Esophagus muscularis mucosa (tissue), 4 donors: ENCODE measurements at regions not wholly inside any gene's neighbourhood (a gene's known extent, or its start where the extent isn't known, plus 50 kb on each side); places are given as distances from the start of the nearest gene placed in this dataset.

Source experiments
- DNase-seq: peaks from one replicate; pipeline ENCODE4 v3.0.0-alpha.2; 2017; ENCODE audit errors: extremely low spot score
- H3K27ac ChIP-seq, 4 donors: fragments of 200-600 bp; sonication (generic); replicated peaks in 1 of 4; 1 replicate in 3 of 4; 2 replicates in 1 of 4; pipeline ENCODE4 v1.5.1; 2016 to 2019; ENCODE audit warnings: mild to moderate bottlenecking in 1 of 4
- H3K27me3 ChIP-seq, 4 donors: fragments of 200-600 bp; sonication (generic); one replicate each; pipeline versions ENCODE4 v1.5.1 to v1.6.0; 2016 to 2019
- H3K36me3 ChIP-seq, 4 donors: fragments of 200-600 bp; sonication (generic); one replicate each; pipeline ENCODE4 v1.5.1; 2016 to 2019
- H3K4me1 ChIP-seq, 4 donors: fragments of 200-600 bp; sonication (generic); one replicate each; pipeline ENCODE4 v1.5.1; 2016 to 2019
- H3K4me3 ChIP-seq, 4 donors: fragments of 200-600 bp; sonication (generic); 1 replicate in 2 of 4; 2 replicates in 2 of 4; pipeline ENCODE4 v1.5.1; 2016 to 2019; ENCODE audit warnings: mild to moderate bottlenecking in 4 of 4, moderate library complexity in 1 of 4
- H3K9me3 ChIP-seq, 4 donors: fragments of 200-600 bp; sonication (generic); 1 replicate in 3 of 4; 2 replicates in 1 of 4; pipeline ENCODE4 v1.5.1; 2016 to 2019
- EP300 ChIP-seq: sonication (generic); formaldehyde crosslinking; IDR thresholded peaks from one replicate; pipeline ENCODE4 v1.6.1; 2017; ENCODE audit warnings: antibody characterized with exemption
- POLR2A ChIP-seq: fragments of 450-650 bp; IDR thresholded peaks from one replicate; pipeline ENCODE4 v1.6.1; 2017; ENCODE audit warnings: antibody characterized with exemption, moderate library complexity, mild to moderate bottlenecking, low read depth
- POLR2AphosphoS5 ChIP-seq, 2 donors: sonication (generic); formaldehyde crosslinking; IDR thresholded peaks; one replicate each; pipeline ENCODE4 v1.6.1; 2017; ENCODE audit warnings: antibody characterized with exemption in 2 of 2
- WGBS: methylation state at CpG from one replicate; pipeline ENCODE4 v1.1.5; 2018; 5-methylcytosine and 5-hydroxymethylcytosine counted together
- intact Hi-C: fragments of 100-400 bp; cut with DNase I; formaldehyde crosslinking; loops from one replicate; pipeline ENCODE4 v1.15.1; 2023
- TF ChIP-seq, protein P1 (sequence below), 3 experiments: fragments of 200-600 bp in 2 of 3; fragments of 450-650 bp in 1 of 3; sonication (generic) in 2 of 3; IDR thresholded peaks; one replicate each; pipeline ENCODE4 v1.5.1; 2017 to 2019; ENCODE audit warnings: antibody characterized with exemption in 3 of 3, mild to moderate bottlenecking in 2 of 3, moderate library complexity in 1 of 3

DNA sequence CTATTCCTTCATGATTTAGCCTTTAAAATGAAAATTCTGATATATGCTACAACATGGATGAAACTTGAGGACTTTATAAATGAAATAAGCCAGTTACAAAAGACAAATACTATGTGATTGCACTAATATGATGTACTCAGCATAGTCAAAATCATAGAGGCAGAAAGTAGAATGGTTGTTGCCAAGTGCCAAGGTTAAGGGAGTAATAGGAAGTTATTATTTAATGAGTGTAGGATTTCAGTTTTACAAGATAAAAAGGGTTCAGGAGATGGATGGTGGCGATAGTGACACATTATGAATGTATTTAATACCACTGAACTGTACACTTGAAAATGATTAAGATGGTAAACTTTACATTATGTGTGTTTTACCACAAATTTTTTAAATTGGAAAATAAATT is 73.1 kb upstream of the FMN2 start:
- DNase-seq, result no peak
- Histone ChIP-seq H3K27me3 (no peaks in the 10 kb centered on the region), H3K27ac (no peak overlapping the region), H3K4me1 (no peaks in the 10 kb centered on the region), H3K9me3 (peaks cover 0 to 15% (median 13%) of the 10 kb centered on the region in 4 donors), H3K36me3 (no peaks in the 10 kb centered on the region), H3K4me3 (no peak overlapping the region)
- TF ChIP-seq EP300 (no peak), POLR2AphosphoS5 (IDR thresholded peaks at IDR 0.05) (no peak), POLR2A (no peak)
- TF ChIP-seq, protein P1, sequence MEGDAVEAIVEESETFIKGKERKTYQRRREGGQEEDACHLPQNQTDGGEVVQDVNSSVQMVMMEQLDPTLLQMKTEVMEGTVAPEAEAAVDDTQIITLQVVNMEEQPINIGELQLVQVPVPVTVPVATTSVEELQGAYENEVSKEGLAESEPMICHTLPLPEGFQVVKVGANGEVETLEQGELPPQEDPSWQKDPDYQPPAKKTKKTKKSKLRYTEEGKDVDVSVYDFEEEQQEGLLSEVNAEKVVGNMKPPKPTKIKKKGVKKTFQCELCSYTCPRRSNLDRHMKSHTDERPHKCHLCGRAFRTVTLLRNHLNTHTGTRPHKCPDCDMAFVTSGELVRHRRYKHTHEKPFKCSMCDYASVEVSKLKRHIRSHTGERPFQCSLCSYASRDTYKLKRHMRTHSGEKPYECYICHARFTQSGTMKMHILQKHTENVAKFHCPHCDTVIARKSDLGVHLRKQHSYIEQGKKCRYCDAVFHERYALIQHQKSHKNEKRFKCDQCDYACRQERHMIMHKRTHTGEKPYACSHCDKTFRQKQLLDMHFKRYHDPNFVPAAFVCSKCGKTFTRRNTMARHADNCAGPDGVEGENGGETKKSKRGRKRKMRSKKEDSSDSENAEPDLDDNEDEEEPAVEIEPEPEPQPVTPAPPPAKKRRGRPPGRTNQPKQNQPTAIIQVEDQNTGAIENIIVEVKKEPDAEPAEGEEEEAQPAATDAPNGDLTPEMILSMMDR (IDR thresholded peaks at IDR 0.05), result no peak
- 50% methylated on average over 1 of the region's 1 CpG for WGBS
- intact Hi-C loops, result no loop called here

DNA sequence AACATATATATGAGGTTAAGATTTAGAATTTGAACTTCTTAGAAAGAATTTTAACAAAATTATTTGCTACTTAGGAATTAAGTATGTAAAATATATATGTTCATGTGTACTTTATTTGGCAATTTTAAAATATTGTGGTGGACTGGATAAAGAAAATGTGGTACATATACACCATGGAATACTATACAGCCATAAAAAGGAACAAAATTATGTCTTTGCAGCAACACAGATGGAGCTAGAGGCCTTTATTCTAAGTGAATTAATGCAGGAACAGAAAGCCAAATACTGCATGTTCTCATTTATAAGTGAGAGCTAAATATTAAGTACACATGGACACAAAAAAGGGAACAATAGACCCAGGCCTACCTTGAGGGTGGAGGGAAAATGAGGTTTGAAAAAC is 72.2 kb upstream of the FMN2 start:
- Histone ChIP-seq H3K4me3 (no peak overlapping the region), H3K27ac (no peak overlapping the region), H3K9me3 (peaks cover 0 to 15% (median 13%) of the 10 kb centered on the region in 4 donors), H3K27me3 (no peaks in the 10 kb centered on the region), H3K36me3 (no peaks in the 10 kb centered on the region), H3K4me1 (no peaks in the 10 kb centered on the region)
- intact Hi-C loops, result no loop called here
- no peak for TF ChIP-seq POLR2A
- TF ChIP-seq POLR2AphosphoS5 (IDR thresholded peaks at IDR 0.05), result no peak
- TF ChIP-seq, protein P1 (IDR thresholded peaks at IDR 0.05), result no peak
- no peak for TF ChIP-seq EP300
- no peak for DNase-seq

DNA sequence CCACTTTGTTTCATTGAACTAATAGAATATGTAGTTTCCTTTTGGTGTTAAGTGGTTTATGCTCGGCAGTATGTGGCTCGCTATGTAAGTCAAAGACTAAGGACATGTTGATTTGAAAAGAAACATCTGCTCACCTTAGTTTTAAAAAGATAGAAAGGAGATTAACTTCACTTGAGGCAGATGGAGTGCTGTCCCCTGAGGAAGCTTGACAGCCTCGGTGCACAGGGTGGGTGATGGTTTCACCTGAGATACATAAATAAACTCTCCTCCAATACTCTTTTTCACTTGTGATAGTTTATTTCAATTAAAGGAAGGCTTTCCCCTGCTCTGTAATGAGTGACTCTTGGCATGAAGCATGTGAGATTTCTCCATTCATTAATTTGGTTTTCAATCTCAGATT is 70.8 kb upstream of the FMN2 start:
- no peak for DNase-seq
- Histone ChIP-seq H3K27me3 (no peaks in the 10 kb centered on the region), H3K27ac (no peak overlapping the region), H3K4me1 (no peaks in the 10 kb centered on the region), H3K9me3 (peaks cover 0 to 15% (median 13%) of the 10 kb centered on the region in 4 donors), H3K4me3 (no peak overlapping the region), H3K36me3 (no peaks in the 10 kb centered on the region)
- intact Hi-C loops, result loop anchor here (5.0 kb wide), 1 partner anchor 671 kb away; no protein-coding TSS in a partner anchor
- TF ChIP-seq POLR2AphosphoS5 (IDR thresholded peaks at IDR 0.05), result no peak
- 71% methylated on average over 3 of the region's 3 CpGs for WGBS

DNA sequence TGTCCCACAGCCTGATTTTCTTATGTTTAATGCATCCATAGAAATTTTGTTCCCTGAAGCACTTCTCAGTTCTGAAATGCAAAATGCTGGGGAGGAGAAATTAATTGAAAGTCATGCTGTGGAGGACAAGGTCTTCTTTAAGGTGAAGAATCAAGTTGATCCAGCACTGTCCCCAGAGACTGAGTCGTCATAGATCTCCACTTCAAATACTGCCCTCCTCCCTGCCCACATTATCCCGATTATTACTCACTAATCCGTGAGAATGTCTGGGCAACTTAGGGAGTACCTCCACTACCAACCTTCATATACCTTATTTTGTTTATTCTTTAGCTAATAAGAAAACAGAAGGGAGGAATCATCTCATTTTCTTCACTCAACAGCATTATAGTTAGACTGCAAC is 70.0 kb upstream of the FMN2 start:
- intact Hi-C loops, result loop anchor here (5.0 kb wide), 1 partner anchor 671 kb away; no protein-coding TSS in a partner anchor
- no peak overlapping the region for H3K4me3 ChIP-seq
- no peak for DNase-seq
- H3K4me1 ChIP-seq, result no peaks in the 10 kb centered on the region
- 83% methylated on average over 3 of the region's 3 CpGs for WGBS
- no peaks in the 10 kb centered on the region for H3K36me3 ChIP-seq
- H3K27me3 ChIP-seq, result no peaks in the 10 kb centered on the region
- no peak overlapping the region for H3K27ac ChIP-seq
- TF ChIP-seq POLR2AphosphoS5 (IDR thresholded peaks at IDR 0.05) (no peak), EP300 (no peak)
- H3K9me3 ChIP-seq, result peaks cover 0 to 15% (median 13%) of the 10 kb centered on the region in 4 donors

DNA sequence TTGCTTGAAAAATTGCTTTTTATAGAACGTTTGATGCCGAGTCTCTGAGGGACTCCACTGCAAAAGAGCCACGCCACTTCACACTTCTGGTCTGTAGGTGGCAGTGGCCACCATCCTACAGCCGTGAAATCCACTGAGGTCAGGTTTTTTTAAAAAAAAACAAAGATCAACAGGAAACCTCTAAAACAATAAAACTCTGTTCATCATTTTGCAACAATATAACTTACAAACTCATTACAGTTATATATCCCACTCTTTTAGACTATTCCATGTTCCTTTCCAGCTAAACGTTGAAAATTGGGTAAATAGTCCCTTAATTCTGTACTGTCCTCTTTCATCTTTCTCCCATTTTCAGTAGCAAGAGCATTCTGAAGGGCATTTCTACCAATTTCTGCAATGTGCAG is 64.6 kb upstream of the FMN2 start:
- intact Hi-C loops, result loop anchor here (5.0 kb wide), 1 partner anchor 120 kb away; no protein-coding TSS in a partner anchor

DNA sequence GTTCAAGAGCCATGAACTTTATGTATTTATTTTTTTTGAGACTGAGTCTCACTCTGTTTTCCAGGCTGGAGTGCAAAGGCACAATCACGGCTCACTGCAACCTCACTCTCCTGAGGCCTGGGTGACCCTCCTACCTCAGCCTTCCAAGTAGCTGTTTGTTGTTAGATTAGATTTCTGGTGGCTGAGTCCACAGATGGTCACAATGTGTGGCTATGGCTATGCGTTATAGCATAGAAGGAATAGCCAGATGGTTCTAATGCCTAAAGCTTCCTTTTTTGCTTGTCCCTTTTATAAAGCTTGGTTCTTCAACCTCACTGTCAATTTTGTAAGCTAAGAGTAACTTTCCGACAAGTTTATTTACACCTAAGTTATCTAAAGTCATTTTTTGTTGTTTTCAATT is 62.3 kb upstream of the FMN2 start:
- TF ChIP-seq POLR2A (no peak), POLR2AphosphoS5 (IDR thresholded peaks at IDR 0.05) (no peak), EP300 (no peak)
- TF ChIP-seq, protein P1 (IDR thresholded peaks at IDR 0.05), result no peak
- intact Hi-C loops, result loop anchor here (5.0 kb wide), 1 partner anchor 118 kb away; no protein-coding TSS in a partner anchor
- no peak for DNase-seq
- Histone ChIP-seq H3K36me3 (no peaks in the 10 kb centered on the region), H3K9me3 (no peaks in the 10 kb centered on the region), H3K4me3 (no peak overlapping the region), H3K4me1 (no peaks in the 10 kb centered on the region), H3K27ac (no peak overlapping the region), H3K27me3 (no peaks in the 10 kb centered on the region)
- WGBS, result 83% methylated on average over 3 of the region's 3 CpGs

More for the DNA sequence above, 64.6 kb upstream of the FMN2 start:
- Histone ChIP-seq H3K27ac (no peak overlapping the region), H3K9me3 (no peaks in the 10 kb centered on the region), H3K4me1 (no peaks in the 10 kb centered on the region), H3K4me3 (no peak overlapping the region), H3K36me3 (no peaks in the 10 kb centered on the region), H3K27me3 (no peaks in the 10 kb centered on the region)
- DNase-seq, result no peak
- 7% methylated on average over 5 of the region's 5 CpGs for WGBS
- TF ChIP-seq, protein P1 (IDR thresholded peaks at IDR 0.05), result peak; percentile 74 to 83 (median 76)
- no peak for TF ChIP-seq POLR2AphosphoS5 (IDR thresholded peaks at IDR 0.05)
